DMS114 treated with DMSO at 0.1 percent for 48 hours (cell line): ENCODE measurements at regions not wholly inside any gene's neighbourhood (a gene's known extent, or its start where the extent isn't known, plus 50 kb on each side); places are given as distances from the start of the nearest gene placed in this dataset.
"Not testable (repeated sequence)": the region's sequence is repeated elsewhere in the genome, so short reads cannot be mapped to it uniquely, and the experiment has no call there.

Experiments
- DNase-seq: peaks from one replicate; lab custom pipeline; 2025; ENCODE audit not compliant: unreplicated experiment; lab: John Stamatoyannopoulos, UW

DNA sequence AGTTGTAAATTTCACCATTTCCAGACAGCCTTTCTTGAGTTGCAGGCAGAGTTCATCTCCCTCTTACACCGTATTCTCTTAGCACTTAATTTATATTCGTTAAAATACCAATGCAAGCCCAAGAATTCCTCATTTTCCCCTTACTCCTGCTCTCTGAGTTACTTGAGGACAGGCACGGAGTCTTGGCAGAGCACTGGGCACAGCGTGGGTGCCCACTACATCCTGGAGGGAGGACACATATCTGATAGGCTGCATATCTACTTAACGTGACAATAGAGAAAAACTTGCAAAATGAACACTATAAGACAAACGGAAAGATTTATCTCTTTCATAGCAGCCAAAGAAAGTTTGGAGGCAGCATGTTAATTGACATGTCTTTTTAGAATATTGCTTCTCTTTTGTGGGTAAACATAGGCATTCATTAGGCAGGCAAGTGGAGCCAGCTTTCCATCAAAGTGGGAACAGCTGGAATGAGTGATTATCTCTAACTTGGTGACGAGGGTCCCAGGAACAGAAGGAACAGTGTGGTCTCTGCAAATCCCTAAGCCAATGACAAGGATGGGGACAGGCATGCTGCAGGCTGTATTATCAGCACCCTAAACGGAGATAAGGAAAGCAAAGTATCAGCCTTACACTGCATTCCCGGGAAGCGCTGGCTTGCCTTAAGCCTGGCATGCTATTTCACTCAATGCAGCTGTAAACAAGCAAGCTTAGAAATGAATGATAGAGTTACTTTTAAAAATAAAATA lies 116.5 kb downstream of the RTP4 start:
- no peak for DNase-seq

DNA sequence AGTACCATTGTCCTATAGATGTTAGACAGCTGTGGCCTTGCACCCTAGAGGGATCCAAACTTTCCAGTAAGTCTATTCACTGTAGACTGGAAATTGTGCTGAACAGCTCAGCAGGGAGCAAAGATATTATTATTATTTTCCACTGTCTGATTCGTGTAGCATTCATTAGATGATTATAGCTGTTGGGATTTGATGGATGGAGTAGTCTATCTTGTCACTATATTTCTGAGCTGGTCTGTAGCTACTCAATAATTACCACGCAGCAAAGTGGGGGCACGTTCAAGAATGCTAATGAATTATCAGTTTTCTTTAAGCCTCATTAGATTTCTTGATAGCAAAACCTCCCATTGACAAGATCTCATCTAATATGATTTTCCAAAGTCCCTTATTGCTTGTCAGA lies 113.2 kb downstream of the RTP4 start:
- no peak for DNase-seq

DNA sequence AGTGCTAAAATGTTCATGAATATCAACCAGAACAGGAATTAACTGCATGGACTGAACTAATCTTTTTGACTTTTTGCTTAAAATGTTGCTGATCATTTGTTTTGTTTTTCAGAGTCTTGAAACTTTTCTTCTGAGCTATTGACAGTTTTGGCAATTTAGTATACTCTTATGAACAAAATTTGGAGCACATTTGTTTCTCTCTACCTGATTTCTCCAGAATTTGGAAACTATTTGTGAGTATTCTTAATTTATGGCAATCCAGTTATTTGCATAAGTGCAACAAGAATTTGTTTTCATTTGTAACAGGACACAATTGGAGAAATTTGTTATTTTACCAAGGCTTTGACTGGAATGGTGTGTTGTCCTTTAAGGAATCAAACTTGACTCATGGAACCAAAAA lies 107.4 kb downstream of the RTP4 start:
- DNase-seq, result not testable (repeated sequence)

DNA sequence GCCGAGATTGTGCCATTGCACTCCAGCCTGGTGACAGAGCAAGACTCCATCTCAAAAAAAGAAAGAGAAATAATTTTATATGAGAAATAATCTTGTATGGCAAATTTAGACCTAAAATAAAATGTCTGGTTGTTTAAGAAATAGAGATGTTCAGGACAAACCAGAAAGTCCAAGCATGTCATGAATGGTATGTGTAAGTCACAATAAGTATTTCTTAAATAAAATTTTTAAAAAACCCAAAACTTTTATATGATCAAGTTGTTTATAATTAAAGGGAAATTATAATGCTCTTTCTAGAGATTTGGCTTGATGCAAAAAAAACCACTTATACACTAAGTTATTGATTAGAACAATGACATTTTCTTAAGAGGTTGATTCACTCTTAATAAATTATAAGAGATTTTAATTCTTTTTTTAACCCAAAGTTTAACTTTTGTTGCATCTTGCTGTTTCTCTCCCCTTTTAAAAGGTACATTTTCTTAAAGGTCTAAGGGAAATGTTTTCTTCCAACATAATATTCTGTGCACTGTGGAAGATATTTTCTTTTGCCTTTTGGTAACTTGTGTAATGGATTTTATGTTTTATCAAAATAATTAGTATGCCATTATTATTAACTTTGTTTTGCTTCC lies 105.7 kb downstream of the RTP4 start:
- no peak for DNase-seq

DNA sequence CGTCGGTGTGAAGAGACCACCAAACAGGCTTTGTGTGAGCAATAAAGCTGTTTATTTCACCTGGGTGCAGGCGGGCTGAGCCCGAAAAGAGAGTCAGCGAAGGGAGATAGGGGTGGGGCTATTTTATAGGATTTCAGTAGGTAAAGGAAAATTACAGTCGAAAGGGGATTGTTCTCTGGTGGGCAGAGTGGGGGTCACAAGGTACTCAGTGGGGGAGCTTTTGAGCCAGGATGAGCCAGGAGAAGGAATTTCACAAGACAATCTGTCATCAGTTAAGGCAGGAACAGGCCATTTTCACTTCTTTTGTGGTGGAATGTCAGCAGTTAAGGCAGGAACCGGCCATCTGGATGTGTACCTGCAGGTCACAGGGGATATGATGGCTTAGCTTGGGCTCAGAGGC lies 98.1 kb downstream of the RTP4 start:
- not testable (repeated sequence) for DNase-seq

DNA sequence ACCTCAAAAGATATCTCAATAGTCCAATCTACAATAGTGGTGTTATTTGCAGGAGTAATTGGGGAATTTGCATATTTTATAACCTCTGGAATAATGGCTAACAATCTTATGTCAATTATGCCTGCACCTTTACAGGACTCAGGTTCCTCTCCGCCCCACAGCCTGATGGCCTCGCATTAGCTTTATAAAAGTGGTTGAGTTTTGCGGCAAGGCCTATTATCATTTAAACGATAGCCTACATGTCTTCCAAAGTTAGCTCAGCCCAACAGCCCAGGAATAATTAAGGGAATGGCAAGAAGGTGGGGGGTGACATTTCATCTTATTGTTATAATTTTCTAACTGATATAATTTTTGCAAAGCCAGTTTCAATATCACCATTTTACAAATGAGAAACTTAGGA lies 97.3 kb downstream of the RTP4 start:
- no peak for DNase-seq

DNA sequence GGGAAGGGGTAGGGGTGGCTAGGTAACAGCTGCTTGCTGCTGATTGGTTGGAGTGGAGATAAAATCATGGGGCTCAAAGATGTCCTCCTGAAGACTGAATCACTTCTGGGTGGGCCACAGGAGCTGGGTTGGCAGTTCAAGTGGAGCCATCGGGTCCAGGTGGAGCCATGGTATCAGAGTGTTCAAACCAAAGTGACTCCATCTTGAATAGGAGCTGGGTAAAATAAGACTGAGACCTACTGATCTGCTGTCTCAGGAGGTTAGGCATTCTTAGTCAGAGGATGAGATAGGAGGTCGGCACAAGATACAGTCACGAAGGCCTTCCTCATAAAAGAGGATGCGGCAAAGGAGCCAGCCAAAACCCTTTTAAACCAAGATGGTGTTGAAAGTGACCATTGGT lies 96.5 kb downstream of the RTP4 start:
- no peak for DNase-seq

DNA sequence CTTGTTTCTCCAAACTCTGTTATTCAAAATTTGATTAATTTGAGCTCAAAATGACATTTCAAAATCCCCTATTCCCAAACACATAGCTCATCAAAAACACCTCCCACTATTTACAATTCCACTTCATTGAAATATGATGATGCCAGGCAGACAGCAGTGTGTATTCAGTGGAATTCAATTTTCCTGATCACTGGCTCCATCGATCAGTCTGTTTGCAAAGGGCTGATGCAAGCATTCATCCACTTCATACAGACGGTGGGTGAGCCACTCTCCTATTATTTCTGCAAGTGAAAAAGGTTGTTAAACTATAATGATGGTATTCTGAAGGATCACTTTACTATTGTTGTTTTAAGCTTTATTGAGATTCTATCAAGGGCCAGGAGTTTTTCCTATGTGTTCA lies 90.7 kb downstream of the RTP4 start:
- DNase-seq, result no peak

DNA sequence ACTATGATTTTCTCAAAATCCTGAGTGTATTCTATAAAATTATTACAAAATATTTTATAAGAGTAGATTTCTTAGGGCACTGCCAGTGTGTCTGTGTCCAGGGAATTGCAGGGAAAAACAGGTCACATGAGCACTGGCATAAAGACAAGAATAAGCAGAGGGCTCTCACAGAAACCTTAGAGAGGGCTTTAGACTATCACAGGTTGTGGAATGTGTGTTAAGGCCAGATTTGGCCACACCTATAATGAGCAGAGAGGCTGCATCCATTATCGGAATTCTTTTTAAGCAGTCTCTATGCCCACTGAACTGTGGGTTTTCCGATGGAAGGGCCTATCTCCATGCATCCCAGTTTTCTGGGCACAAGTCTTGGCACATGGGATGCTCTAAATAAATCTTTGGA lies 90.2 kb downstream of the RTP4 start:
- DNase-seq, result no peak

DNA sequence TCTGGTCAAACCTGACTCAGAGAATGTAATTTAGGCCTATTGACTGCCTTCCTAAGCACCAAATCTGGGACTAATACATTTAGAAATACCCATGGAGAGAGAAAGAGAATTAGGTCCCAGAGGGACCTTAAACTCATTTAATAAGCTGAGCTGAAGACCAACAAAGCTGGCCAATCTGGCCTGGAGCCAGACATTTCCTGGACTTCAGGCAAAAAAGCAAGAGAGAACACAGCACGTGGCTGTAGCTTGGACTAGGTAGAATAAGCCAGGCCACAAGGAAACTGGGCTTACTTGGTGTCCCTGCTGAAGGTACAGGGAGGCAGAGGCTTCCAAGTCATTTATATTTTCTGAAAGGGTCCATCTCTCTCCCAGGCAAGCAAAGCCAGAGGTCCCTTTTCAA lies 88.1 kb downstream of the RTP4 start:
- no peak for DNase-seq

DNA sequence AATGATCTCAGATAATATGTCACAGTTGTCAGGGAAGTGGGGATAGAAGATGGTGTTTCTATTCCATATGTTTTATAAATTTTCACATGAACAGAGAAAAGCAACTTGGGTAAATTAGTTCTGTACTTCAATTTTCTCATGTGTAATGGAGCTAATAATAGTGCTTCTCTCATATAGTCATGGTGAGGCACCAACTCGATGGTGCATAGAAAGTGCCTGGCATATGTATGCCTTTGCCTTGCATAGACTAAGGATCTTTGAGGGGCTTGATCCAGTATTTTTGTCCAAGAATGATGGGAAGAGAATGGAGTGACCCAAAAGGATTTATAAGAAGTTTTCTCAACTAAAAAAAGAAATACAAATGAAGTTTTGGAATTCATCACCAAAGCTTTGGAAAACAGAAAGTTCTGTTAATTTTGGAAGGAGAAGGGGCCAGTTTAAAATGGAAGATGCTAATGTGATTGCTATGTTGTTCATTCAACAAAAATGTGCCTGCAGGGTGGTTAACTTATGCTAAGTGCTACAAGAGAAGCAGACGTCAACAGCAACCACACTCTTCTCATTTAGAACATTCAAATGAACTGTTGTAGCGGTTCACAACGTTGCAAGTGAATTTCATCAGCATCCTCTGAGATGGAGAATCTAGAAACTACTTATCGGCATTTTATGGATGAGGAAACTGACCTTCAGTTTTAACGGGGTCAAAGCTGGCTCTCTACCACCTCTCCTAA lies 86.1 kb downstream of the RTP4 start:
- no peak for DNase-seq

DNA sequence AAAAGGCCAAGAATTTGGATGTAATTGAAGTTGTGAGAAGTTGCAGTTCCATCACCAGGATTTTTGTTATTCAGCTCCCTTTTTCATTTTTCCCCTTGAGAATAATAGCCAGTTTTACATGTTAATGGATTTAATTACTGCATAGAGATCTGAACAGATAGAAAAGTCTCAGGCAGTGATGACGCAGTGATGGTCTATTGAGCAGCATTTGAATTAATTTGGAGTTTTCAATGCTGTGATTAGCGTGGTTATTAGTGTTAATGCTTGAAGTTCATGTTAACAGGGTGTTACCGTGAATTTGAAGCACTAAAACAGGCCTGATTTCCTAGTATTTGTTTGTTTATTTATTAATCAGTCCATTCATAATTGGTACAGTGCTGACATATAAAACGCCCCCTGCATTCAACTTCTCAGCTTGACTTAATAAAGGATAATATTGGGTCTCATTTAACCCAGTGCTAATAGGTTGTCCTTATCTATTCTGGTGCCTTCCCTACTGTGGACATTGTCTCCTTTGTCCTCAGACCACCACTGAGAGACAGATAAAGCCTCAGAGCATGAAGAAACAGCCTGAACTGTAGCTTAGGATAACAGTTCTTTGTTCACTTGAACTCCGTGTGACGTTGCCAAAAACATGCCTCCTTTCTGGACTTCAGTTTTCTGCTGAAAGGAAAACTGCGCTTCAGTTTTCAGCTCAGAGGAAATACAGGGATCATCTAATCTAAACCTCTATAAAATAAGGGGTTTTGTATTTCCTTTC lies 82.4 kb downstream of the RTP4 start:
- no peak for DNase-seq

DNA sequence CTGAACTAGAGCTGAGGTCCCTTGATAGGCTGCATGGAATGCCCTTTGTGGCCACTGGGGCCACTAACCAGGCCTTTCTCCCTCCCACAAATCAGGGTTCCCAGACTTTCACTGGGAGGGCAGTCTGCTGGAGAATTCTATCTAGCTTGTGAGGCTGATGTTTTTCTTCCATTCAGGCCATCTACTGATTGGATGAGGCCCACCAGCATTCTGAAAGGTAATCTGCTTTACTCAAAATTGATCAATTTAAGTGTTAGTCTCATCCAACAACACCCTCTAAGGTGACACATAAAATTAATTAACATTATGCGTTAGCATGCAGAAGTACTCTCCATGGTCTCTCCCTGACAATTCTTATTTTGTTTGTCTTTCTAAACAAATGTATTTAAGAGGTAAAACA lies 80.5 kb downstream of the RTP4 start:
- DNase-seq, result no peak

DNA sequence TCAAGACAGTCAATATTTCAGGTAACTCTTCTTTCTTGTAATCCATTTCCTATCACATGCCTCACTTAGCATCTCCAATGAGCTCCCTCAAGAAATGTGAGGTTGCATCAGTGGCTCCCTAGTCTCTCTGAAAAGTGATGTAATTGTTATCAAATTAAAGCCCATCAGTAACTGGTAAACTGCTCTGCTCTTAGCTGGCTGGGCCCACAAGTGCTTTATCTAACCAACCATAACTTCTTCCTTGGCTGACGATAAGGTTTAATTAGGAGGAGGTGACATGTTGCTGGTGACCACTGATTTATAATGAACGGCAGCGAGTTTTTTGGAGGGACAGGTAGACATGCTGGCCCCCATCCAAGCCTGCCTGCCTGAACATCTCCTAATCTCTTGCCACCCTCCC lies 79.6 kb downstream of the RTP4 start:
- DNase-seq, result no peak

DNA sequence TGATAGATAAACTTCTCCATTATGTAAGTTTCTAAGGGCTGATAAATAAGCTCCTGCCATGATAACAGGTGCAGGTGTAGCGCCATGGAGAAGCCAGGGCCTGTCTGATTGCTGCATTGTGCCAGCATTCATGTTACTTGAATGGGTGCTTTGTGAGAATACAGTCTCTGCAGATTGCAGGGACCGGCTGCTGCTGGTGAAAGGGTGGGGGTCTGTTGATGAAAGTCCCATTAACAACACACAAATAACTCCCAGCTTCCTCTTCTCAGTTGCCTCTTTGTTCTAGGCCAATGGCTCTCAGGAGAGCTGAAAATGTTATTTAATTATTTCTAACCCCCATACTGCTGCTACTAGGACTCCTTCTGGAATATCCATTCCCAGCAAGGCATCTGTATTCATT lies 77.2 kb downstream of the RTP4 start:
- no peak for DNase-seq

DNA sequence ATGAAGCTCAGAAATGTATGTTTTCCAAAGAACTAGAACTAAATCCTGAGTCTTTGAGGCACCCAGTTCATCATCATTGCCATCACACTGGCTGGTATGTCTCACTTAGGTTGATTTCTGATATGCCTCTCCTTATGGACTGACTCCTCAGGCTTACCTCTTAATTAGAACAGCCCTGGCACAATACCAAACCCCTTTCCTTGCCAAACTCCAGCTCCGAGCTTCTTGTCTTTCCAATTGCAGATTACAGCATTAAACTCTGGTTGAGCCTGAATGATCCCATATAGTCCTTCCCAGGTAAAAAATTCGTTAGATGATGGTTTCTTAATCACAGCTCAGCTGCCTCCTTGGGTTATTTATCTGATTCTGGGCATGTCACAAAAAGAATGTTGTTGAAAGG lies 66.3 kb downstream of the RTP4 start:
- no peak for DNase-seq

DNA sequence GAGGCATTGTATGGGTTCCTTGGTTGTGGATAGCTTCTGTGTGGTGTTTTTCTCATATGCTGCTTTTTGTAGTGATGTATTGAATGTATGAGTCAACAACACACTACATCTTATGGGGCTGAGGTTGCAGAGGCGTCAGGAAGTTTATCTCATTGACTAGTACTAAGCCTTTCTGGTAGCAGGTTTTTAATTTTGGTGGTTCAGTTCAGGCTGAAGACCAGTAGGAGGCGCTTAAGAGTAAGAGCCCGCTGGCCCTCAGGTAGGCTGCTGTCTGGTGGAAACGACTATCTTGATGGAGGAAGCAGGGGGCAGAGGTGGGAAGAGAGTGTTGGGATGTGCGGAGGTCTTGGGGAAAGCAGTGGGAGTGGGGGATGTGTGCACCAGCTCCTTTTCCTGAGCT lies 62.4 kb downstream of the RTP4 start:
- DNase-seq, result no peak
